SK-N-SH (cell line): ENCODE measurements at regions not wholly inside any gene's neighbourhood (a gene's known extent, or its start where the extent isn't known, plus 50 kb on each side); places are given as distances from the start of the nearest gene placed in this dataset.

Experiments used
- CTCF ChIA-PET: fragments of 300-600, 350-600 bp; formaldehyde crosslinking; extraction: SDS; loops from one replicate; lab custom pipeline; 2021; lab: Yijun Ruan, JAX
- POLR2A ChIA-PET: fragments of 350-600 bp; sonication (Branson Sonifier 250); formaldehyde crosslinking; extraction: SDS; loops from one replicate; lab custom pipeline; 2020; ENCODE audit warnings: antibody characterized with exemption, inconsistent platforms; lab: Yijun Ruan, JAX
- DNase-seq: peaks from one replicate; pipeline ENCODE4 v3.0.0; 2012
- H2AFZ ChIP-seq: fragments of 200-600 bp; sonication (generic); 2 replicates; pipeline ENCODE4 v1.8.1; 2016; ENCODE audit warnings: antibody characterized with exemption, mild to moderate bottlenecking, low read depth
- H3F3A ChIP-seq: fragments of 200-600 bp; sonication (generic); replicated peaks from 2 replicates; pipeline ENCODE3; 2016; ENCODE audit warnings: antibody characterized with exemption, mild to moderate bottlenecking; ENCODE audit not compliant: insufficient read depth
- H3K27ac ChIP-seq, 2 experiments: fragments of 200-500 bp in 1 of 2; fragments of 200-600 bp in 1 of 2; sonication (Bioruptor generic) in 1 of 2; sonication (generic), shearing (Covaris generic) in 1 of 2; 2 replicates each; pipeline versions ENCODE4 v1.5.1 to v1.6.1; 2014 to 2016; ENCODE audit warnings: low read depth in 2 of 2, inconsistent platforms in 1 of 2, low read length in 1 of 2, mild to moderate bottlenecking in 1 of 2, mixed read lengths in 1 of 2
- H3K27me3 ChIP-seq: fragments of 200-600 bp; sonication (generic), shearing (Covaris generic); 2 replicates; pipeline ENCODE4 v1.6.1; 2016; ENCODE audit warnings: mixed run types; ENCODE audit not compliant: insufficient read depth
- H3K36me3 ChIP-seq, 2 experiments: fragments of 200-500 bp in 1 of 2; fragments of 200-600 bp in 1 of 2; sonication (Bioruptor generic) in 1 of 2; sonication (generic) in 1 of 2; replicated peaks in 1 of 2; 2 replicates each; pipeline versions ENCODE3 to v1.5.1; 2014 to 2016; ENCODE audit warnings: low read length in 1 of 2, mild to moderate bottlenecking in 1 of 2; ENCODE audit not compliant: insufficient read depth in 2 of 2, control insufficient read depth in 1 of 2
- H3K4me1 ChIP-seq, 2 experiments: fragments of 200-500 bp in 1 of 2; fragments of 200-600 bp in 1 of 2; sonication (Bioruptor generic) in 1 of 2; sonication (generic), shearing (Covaris generic) in 1 of 2; 2 replicates each; pipeline versions ENCODE4 v1.5.1 to v1.6.1; 2014 to 2016; ENCODE audit warnings: low read depth in 1 of 2, low read length in 1 of 2, mixed run types in 1 of 2; ENCODE audit not compliant: insufficient read depth in 2 of 2, control insufficient read depth in 1 of 2
- H3K4me2 ChIP-seq: fragments of 200-600 bp; sonication (generic), shearing (Covaris generic); 2 replicates; pipeline ENCODE4 v1.6.1; 2017; ENCODE audit warnings: mixed run types
- H3K4me3 ChIP-seq, 2 experiments: fragments of 200-500 bp in 1 of 2; fragments of 200-600 bp in 1 of 2; sonication (Bioruptor generic) in 1 of 2; sonication (generic), shearing (Covaris generic) in 1 of 2; 2 replicates each; pipeline versions ENCODE4 v1.5.1 to v1.8.1; 2014 to 2016; ENCODE audit warnings: low read depth in 2 of 2, inconsistent platforms in 1 of 2, low read length in 1 of 2, mild to moderate bottlenecking in 1 of 2, mixed read lengths in 1 of 2, moderate library complexity in 1 of 2
- H3K79me2 ChIP-seq: fragments of 200-600 bp; sonication (generic); 2 replicates; pipeline ENCODE4 v1.8.1; 2017; ENCODE audit warnings: mild to moderate bottlenecking; ENCODE audit not compliant: insufficient read depth
- H3K9ac ChIP-seq: fragments of 200-600 bp; sonication (generic); 2 replicates; pipeline ENCODE4 v1.6.1; 2017; ENCODE audit warnings: mixed run types
- H3K9me2 ChIP-seq: fragments of 200-600 bp; sonication (generic); 2 replicates; pipeline ENCODE4 v1.6.1; 2017; ENCODE audit warnings: mixed run types
- H3K9me3 ChIP-seq: fragments of 200-600 bp; sonication (generic); 2 replicates; pipeline ENCODE4 v1.6.1; 2017; ENCODE audit warnings: mixed run types, mild to moderate bottlenecking, moderate library complexity
- H4K20me1 ChIP-seq: fragments of 200-600 bp; sonication (generic); 2 replicates; pipeline ENCODE4 v1.6.1; 2017; ENCODE audit warnings: mild to moderate bottlenecking, mixed run types; ENCODE audit not compliant: insufficient read depth
- CTCF ChIP-seq: fragments of 200-600 bp; sonication (generic); IDR thresholded peaks from 2 replicates; pipeline ENCODE4 v1.6.1; 2017; ENCODE audit warnings: antibody characterized with exemption, mild to moderate bottlenecking, moderate library complexity
- GABPA ChIP-seq: IDR thresholded peaks from 2 replicates; pipeline ENCODE4 v1.4.0; 2012; ENCODE audit warnings: low read depth, mild to moderate bottlenecking
- JUND ChIP-seq: IDR thresholded peaks from 2 replicates; pipeline ENCODE4 v1.4.0; 2012
- MAX ChIP-seq: IDR thresholded peaks from 2 replicates; pipeline ENCODE4 v1.4.0; 2012; ENCODE audit warnings: low read depth
- MXI1 ChIP-seq: IDR thresholded peaks from 2 replicates; pipeline ENCODE4 v1.6.1; 2012; ENCODE audit warnings: mild to moderate bottlenecking, low read depth, low read length, improper control_type of control experiment
- SIN3A ChIP-seq: IDR thresholded peaks from 2 replicates; pipeline ENCODE4 v1.6.1; 2012; ENCODE audit warnings: low read depth, mild to moderate bottlenecking, low read length, moderate library complexity, borderline replicate concordance
- TCF12 ChIP-seq: IDR thresholded peaks from 2 replicates; pipeline ENCODE4 v1.4.0; 2012
- TEAD4 ChIP-seq: IDR thresholded peaks from 2 replicates; pipeline ENCODE4 v1.4.0; 2012; ENCODE audit warnings: mild to moderate bottlenecking, borderline replicate concordance; ENCODE audit not compliant: insufficient read depth
- USF2 ChIP-seq: fragments of 150-350 bp; IDR thresholded peaks from 2 replicates; pipeline ENCODE4 v1.6.1; 2017; ENCODE audit warnings: antibody characterized with exemption, low read length, low read depth, borderline replicate concordance
- ZBTB33 ChIP-seq: IDR thresholded peaks from 2 replicates; pipeline ENCODE4 v1.4.0; 2012; ENCODE audit warnings: low read depth, borderline replicate concordance
- WGBS: methylation state at CpG from one replicate; pipeline ENCODE4 v1.1.6; 2017; ENCODE audit warnings: low lambda C conversion rate; 5-methylcytosine and 5-hydroxymethylcytosine counted together

GRCh38 chr6:23499549-23499948, 626.5 kb upstream of the NRSN1 start:
- H3K27ac ChIP-seq: no peak overlapping the region

More at GRCh38 chr6:23499549-23499948, 626.5 kb upstream of the NRSN1 start:
- Histone ChIP-seq H3K27me3 (no peaks in the 10 kb centered on the region), H3F3A (no peaks in the 10 kb centered on the region), H4K20me1 (no peaks in the 10 kb centered on the region), H3K36me3 (no peaks in the 10 kb centered on the region), H3K4me2 (no peak overlapping the region), H3K4me1 (no peaks in the 10 kb centered on the region), H2AFZ (no peak overlapping the region), H3K4me3 (no peak overlapping the region), H3K9ac (no peak overlapping the region), H3K9me2 (no peaks in the 10 kb centered on the region), H3K79me2 (no peaks in the 10 kb centered on the region), H3K9me3 (no peaks in the 10 kb centered on the region)
- WGBS: 17% methylated on average over 1 of the region's 1 CpG
- POLR2A ChIA-PET: no interaction called here
- DNase-seq: no peak
- no peak for TF ChIP-seq ZBTB33
- TF ChIP-seq SIN3A: no peak
- TF ChIP-seq MAX: no peak
- TF ChIP-seq MXI1: no peak
- TF ChIP-seq TCF12: no peak
- no peak for TF ChIP-seq GABPA
- TF ChIP-seq TEAD4: no peak
- no peak for TF ChIP-seq JUND
- TF ChIP-seq CTCF: no peak
- TF ChIP-seq USF2: no peak
- CTCF ChIA-PET: interaction anchor here (0.9 kb wide), 1 partner anchor 20 kb away, joined by 3 read pairs; no protein-coding TSS in a partner anchor
